GM12872 (cell line): ENCODE measurements at regions not wholly inside any gene's neighbourhood (a gene's known extent, or its start where the extent isn't known, plus 50 kb on each side); places are given as distances from the start of the nearest gene placed in this dataset.

Experiments
- CTCF ChIP-seq: IDR thresholded peaks from 3 replicates; pipeline ENCODE4 v1.5.1; 2011; ENCODE audit warnings: low read depth, mild to moderate bottlenecking, low read length, moderate library complexity; ENCODE audit not compliant: insufficient read depth

- no peak for TF ChIP-seq CTCF
These were observed 478.6 kb upstream of the C9orf72 start for GRCh38 chr9:28051559-28052503.

GRCh38 chr9:28053096-28053777 lies 480.0 kb upstream of the C9orf72 start:
- no peak for TF ChIP-seq CTCF

- no peak for TF ChIP-seq CTCF
These were observed 482.7 kb upstream of the C9orf72 start for GRCh38 chr9:28056006-28056405.

GRCh38 chr9:28056466-28056865 lies 483.2 kb upstream of the C9orf72 start:
- TF ChIP-seq CTCF, result no peak

- TF ChIP-seq CTCF, result no peak
These were observed 485.9 kb upstream of the C9orf72 start for GRCh38 chr9:28059192-28059591.

GRCh38 chr9:28064241-28064815 lies 491.0 kb upstream of the C9orf72 start:
- TF ChIP-seq CTCF, result no peak

- peak; percentile 41; the same call in 1 of the 3 replicates for TF ChIP-seq CTCF
These were observed 500.0 kb upstream of the C9orf72 start for GRCh38 chr9:28073270-28073669.
